BE2C (cell line): ENCODE measurements at regions not wholly inside any gene's neighbourhood (a gene's known extent, or its start where the extent isn't known, plus 50 kb on each side); places are given as distances from the start of the nearest gene placed in this dataset.

ENCODE experiments used
- DNase-seq: peaks from one replicate; pipeline ENCODE4 v3.0.0-alpha.2; 2020
- H3K27me3 ChIP-seq: fragments of 250-450 bp; sonication (Bioruptor Pico); 2 replicates; pipeline ENCODE4 v1.5.1; 2020; ENCODE audit warnings: mild to moderate bottlenecking
- H3K36me3 ChIP-seq: fragments of 250-450 bp; sonication (Bioruptor Pico); 2 replicates; pipeline ENCODE4 v1.5.1; 2020; ENCODE audit warnings: mild to moderate bottlenecking
- H3K4me1 ChIP-seq: fragments of 250-450 bp; sonication (Bioruptor Pico); 2 replicates; pipeline ENCODE4 v1.5.1; 2020
- H3K4me3 ChIP-seq: 2 replicates; pipeline ENCODE4 v1.5.1; 2011; ENCODE audit warnings: low read depth, low read length
- H3K9me3 ChIP-seq: fragments of 250-450 bp; sonication (Bioruptor Pico); 2 replicates; pipeline ENCODE4 v1.5.1; 2020
- TF ChIP-seq, protein P1 (sequence below): IDR thresholded peaks from 2 replicates; pipeline ENCODE4 v1.5.1; 2012; ENCODE audit warnings: mild to moderate bottlenecking, low read depth, low read length

GRCh38 chr5:171578049-171578828, 158.8 kb downstream of the FGF18 start:
- H3K4me1 ChIP-seq, result no peaks in the 10 kb centered on the region
- no peak for DNase-seq
- TF ChIP-seq, protein P1, sequence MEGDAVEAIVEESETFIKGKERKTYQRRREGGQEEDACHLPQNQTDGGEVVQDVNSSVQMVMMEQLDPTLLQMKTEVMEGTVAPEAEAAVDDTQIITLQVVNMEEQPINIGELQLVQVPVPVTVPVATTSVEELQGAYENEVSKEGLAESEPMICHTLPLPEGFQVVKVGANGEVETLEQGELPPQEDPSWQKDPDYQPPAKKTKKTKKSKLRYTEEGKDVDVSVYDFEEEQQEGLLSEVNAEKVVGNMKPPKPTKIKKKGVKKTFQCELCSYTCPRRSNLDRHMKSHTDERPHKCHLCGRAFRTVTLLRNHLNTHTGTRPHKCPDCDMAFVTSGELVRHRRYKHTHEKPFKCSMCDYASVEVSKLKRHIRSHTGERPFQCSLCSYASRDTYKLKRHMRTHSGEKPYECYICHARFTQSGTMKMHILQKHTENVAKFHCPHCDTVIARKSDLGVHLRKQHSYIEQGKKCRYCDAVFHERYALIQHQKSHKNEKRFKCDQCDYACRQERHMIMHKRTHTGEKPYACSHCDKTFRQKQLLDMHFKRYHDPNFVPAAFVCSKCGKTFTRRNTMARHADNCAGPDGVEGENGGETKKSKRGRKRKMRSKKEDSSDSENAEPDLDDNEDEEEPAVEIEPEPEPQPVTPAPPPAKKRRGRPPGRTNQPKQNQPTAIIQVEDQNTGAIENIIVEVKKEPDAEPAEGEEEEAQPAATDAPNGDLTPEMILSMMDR, result no peak
- H3K9me3 ChIP-seq, result no peaks in the 10 kb centered on the region
- no peaks in the 10 kb centered on the region for H3K36me3 ChIP-seq
- H3K4me3 ChIP-seq, result no peak overlapping the region
- no peaks in the 10 kb centered on the region for H3K27me3 ChIP-seq

DNA sequence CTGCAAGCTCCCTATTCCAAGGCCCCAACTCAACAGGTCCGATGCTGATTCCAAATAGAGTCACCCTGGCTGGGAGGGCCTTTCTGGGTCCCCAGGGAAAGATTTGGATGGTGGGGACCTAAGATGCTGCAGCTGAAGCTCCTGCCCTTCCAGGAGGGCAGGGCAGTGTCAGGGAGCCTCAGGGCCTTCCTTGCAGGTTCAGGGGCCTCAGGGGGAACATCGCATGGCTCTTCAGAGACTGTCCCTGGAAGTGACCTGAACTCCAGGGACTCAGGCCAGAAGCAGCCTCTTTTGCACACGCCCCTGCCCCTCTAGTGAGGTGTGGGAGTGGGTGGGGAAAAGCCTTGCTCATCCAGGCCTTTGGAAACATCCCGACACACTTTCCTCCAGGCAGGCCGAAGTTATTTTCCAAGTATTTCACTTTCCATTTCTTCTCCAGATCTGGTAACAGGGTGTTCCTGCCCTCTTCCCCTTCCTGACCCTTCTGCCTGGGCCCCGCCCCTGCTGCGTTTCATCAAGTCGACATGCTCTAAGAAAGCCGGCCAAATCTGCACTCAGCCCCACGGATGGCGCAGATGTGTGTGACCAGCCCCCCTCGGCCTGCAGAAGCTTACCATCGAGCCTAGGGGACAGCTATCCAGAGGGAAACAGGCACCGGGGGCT, 159.5 kb downstream of the FGF18 start:
- H3K9me3 ChIP-seq, result no peaks in the 10 kb centered on the region
- H3K4me1 ChIP-seq, result no peaks in the 10 kb centered on the region
- H3K36me3 ChIP-seq, result no peaks in the 10 kb centered on the region
- TF ChIP-seq, protein P1, result no peak
- no peak for DNase-seq
- H3K27me3 ChIP-seq, result no peaks in the 10 kb centered on the region
- H3K4me3 ChIP-seq, result no peak overlapping the region

- Histone ChIP-seq H3K27me3 (no peaks in the 10 kb centered on the region; the same call in 1 of the 2 replicates), H3K36me3 (no peaks in the 10 kb centered on the region), H3K4me1 (no peaks in the 10 kb centered on the region), H3K4me3 (no peak overlapping the region), H3K9me3 (no peaks in the 10 kb centered on the region)
- TF ChIP-seq, protein P1, result no peak
- no peak for DNase-seq
These were observed 160.5 kb downstream of the FGF18 start for GRCh38 chr5:171579976-171580411.

DNA sequence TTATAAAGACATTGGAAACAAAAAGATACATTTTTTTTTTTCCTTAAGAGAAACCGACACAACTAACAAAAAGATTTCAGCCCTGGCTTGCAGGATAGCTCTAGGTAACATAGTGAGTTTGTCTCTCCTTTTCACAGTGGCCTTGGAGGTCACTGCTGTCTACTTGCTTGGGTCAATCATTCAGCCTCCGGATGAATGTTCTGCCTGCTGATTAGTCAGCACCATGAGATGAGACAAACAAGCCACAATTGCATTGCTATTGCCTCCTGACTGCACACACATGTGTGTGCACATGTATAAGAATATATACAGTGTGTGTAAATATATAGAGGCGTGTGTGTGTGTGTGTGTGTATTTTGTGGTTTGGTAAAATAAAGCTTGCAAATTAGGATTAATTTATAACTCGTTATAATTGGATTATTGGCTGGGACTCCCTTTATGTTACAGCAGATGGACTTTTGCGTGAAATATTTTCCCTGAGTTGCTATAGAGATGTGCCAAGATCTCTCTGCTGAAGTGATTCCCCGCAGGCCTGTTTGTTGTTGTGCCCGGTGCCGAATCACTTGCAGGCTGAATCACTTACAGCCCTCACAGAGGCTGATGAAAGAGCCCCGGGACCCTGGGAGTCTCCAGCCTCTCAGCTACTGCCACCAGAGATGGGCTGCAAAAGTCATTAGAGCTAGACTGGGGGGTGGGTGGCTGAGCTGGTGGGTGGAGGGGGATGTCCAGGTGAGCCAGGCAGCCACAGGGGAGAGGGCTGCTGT, 161.2 kb downstream of the FGF18 start:
- no peaks in the 10 kb centered on the region for H3K4me1 ChIP-seq
- DNase-seq, result no peak
- H3K4me3 ChIP-seq, result no peak overlapping the region
- H3K27me3 ChIP-seq, result no peaks in the 10 kb centered on the region; the same call in 1 of the 2 replicates
- no peaks in the 10 kb centered on the region for H3K36me3 ChIP-seq
- TF ChIP-seq, protein P1, result no peak
- H3K9me3 ChIP-seq, result no peaks in the 10 kb centered on the region

DNA sequence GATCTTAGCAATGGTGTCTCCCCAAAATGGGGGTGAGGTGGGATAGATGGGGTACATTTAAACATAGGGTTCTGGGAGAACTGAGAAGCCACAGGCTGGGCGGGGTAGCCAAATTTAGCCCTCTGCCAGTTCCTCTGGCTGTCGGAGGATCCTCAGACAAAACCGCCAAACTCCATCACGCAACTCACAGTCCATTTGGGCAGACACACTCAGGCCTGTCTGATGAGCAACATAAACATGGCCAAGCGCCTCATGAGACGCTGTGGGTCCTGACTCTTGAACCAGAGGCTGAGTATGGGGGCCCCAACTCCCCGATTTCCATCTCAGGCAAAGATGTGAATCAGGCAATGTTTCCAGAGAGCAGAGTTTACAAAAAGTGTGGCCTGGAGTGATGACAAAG, 162.3 kb downstream of the FGF18 start:
- Histone ChIP-seq H3K4me1 (no peaks in the 10 kb centered on the region), H3K9me3 (no peaks in the 10 kb centered on the region), H3K4me3 (no peak overlapping the region), H3K36me3 (no peaks in the 10 kb centered on the region), H3K27me3 (no peaks in the 10 kb centered on the region; the same call in 1 of the 2 replicates)
- TF ChIP-seq, protein P1, result no peak
- no peak for DNase-seq
